GM03348 (cell line): ENCODE measurements at regions not wholly inside any gene's neighbourhood (a gene's known extent, or its start where the extent isn't known, plus 50 kb on each side); places are given as distances from the start of the nearest gene placed in this dataset.
"Not testable (repeated sequence)": the region's sequence is repeated elsewhere in the genome, so short reads cannot be mapped to it uniquely, and the experiment has no call there.

Experiments used
- DNase-seq: peaks from one replicate; pipeline ENCODE4 v3.0.0; 2012; ENCODE audit warnings: low spot score

DNA sequence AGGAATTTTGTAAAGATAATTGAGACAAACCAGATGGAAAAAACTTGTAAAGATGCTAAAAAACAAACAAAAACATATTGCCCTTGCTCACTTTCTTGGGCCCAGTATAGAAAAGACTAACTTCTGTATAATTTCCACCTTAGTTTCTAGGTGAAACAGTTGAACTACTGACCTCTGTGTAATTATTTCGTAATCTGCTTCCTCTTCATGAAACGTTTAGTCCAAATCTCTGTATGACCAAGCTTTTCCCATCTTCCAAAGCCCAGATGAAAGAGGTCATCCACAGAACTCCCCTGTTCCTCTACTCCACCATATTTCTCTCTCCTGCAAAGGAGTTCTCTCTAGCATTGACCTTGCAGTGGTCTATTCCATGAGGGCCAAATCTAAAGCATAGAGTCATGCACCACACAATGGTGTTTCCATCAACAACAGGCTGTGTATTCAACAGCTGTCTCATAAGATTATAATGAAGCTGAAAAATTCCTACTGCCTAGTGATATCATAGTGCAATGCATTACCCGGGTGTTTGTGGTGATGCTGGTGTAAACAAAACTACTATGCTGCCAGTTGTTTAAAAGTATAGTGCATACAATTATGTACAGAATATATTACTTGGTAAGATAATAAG, 647.6 kb downstream of the TNS3 start:
- no peak for DNase-seq

DNA sequence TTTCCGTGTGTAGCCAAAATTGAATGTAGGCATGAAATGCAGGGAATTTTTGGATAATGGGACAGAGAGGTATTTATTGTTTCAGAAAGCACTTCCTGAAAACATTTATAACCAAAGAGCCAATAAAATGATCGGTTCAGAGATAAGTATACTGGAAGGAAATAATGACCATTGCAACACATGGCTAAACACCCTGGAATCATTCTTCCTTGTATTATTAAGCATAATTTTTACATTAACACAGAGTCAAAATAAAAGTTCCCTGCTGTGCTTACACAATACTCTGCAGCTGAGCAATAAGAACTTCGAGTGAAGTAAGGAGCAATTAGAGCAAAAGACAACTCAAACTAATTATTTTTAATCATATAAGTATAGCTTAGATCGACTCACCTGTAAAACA, 648.3 kb downstream of the TNS3 start:
- peak; percentile 57 for DNase-seq

DNA sequence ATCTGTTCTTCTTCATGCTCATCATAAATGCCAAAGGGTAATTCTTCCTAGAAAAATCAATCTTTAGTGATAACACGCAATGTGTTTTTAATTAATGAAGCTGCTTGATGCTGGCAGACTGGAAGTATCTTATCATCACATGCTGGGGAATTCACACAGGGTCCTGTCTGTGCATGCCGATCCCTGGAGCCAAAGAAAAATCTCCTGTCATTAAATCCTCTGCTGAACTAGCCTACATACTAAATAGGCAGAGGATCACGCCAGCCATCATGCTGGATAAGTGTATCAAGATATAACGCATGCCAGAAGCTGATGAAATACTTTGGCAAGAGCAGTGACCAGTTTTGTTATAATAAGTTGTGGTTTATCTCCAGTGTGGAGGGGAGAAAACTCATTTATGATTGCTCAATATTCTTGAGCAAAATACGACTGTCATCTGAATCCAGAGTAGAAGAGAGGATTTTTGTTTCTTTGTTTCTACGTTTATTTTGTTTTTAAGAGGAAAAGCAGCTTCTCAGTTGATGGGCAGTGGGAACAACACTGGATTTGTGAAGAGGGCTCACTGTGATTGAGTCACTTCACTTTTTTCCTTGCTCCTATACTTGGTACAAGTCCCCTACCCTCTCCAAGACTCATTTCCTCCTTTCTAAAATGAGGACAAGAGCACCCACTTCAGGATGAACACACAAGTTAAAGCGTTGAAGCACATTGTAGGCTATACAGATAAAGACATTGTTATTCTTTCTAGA, 649.1 kb downstream of the TNS3 start:
- DNase-seq = peak; percentile 68

DNA sequence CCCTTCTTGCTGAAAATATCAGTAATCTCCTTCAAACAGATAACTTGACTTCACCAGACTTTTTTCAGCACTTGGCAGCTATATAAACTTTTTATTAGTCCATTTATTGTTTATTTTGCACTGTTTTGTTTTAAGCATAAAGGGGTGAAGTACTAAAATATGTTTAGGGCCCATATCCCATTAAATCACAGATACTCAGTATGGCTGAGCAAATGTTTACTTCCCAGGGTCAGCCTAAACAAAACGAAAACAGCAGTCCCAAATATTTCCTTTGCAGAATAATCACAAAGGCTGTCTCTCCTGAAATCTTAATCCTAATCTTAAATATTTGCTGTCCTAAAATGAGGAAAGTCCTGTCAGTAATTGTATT, 649.6 kb downstream of the TNS3 start:
- no peak for DNase-seq

DNA sequence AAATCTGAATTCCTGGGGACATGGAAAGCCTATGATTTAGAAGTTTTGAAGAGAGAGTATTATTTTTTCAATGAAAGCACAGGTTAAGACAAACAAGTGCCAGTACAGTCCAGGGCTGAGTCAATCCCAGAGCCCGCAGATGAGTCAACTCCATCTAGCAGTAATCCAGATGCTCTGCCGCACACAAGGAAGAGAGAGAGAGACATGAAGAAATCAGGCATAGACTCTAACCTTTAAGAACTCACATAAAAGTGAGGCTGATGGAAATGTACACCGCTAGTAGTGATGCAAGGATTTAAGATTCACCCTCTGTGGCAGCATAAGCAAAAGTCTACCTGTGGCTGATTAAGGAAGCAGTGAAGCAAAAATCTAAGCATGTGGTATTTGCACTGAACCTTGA, 651.5 kb downstream of the TNS3 start:
- DNase-seq = peak; percentile 78

DNA sequence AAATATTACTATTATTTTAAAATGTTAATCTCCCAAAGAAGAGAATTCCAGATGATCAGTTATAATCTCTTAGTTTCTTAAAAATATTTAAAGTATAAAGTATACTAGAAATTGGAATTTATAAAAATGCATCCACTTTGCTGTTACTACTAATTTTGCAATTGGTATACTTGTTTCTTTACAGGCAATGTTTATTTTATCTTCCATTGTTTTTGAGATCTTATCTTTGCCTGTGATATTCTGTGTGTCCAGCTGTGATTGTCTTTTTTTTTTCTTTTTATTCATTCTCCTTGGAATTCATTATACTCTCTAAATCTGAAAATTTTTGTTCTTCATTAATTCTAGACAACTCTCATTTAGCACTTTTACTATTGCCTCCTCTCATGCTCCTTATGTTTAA, 652.6 kb downstream of the TNS3 start:
- DNase-seq = no peak

DNA sequence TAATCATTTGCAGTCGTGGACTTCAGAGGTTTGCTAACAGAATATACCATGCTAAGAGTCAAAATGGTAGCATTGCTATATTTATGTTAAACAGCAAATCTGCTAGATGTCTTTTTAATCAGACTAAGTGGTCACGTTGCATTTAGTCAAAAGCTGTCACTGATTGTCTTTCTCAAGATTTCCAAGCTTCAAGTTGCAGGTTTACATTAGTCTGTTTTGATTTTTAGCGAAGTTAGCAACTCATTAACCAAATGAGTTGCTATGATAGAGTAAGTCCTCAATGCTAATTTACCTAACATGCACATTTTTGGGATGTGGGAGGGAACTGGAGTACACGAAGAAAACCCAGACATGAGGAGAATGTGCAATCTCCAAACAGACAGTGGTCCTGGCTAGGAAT, 653.2 kb downstream of the TNS3 start:
- no peak for DNase-seq

DNA sequence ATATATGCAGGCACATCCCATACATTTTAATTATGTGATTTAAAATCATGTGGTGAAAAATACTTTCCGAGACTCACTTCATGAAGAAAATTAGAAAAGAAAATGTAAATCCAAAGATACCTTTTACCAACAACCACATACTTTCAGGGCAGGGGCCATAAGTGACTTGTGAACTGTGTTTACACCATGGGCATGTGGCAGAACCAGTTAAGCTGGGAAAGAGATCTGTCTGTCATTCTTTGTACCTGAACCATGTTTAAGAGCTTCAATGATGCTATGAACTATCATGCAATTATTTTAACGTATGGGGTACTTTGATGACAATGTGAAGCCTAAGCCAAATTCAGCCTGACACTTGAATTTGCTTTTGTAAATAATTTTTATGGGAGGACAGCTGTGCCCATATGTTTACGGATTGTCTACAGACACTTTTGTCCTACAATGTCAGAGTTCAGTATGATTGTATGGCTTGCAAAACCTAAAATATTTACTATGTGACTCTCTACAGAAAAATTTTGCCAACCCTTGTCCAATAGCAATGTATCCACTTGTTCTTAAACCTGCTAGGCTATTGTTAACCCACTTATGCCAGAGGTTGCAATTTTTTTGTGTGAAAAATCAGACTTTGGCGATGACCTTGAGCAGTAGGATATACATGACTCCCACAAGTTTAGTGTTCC, 654.6 kb downstream of the TNS3 start:
- no peak for DNase-seq

DNA sequence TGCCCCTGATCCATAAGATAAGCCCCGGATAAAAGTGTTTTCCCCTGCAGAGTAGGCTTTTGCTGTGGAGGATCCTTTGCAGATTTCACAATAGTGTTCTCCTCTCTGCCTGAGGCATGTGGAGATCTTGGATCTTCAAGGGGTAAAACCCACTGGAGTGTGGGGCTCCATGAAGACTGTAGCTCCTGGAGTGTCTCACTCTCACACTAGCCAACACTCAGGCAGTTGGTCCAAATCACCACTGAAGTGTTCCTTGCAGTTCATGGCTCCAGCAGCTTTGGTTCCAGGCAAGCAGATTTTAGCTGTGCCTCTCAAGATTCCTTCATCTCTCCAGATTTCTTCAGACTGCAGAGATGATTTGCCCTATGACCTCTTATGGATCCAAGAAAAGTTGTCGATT, 665.3 kb downstream of the TNS3 start:
- DNase-seq = no peak

DNA sequence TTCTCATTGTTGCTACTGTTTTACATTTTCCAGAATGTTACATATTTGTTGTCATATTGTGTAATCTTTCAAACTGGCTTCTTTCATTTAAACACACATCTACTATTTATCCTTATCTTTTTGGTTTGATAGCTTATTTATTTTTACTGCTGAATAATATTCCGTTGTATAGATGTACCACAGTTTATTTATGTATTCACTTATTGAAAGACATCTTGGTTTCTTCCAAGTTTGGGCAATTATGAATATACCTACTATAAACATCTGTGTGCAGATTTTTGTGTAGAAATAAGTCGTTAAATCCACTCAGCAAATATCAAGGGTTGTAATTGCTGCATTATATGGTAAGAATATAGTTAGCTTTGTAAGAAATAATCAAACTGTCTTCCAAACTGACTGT, 669.2 kb downstream of the TNS3 start:
- DNase-seq = no peak

DNA sequence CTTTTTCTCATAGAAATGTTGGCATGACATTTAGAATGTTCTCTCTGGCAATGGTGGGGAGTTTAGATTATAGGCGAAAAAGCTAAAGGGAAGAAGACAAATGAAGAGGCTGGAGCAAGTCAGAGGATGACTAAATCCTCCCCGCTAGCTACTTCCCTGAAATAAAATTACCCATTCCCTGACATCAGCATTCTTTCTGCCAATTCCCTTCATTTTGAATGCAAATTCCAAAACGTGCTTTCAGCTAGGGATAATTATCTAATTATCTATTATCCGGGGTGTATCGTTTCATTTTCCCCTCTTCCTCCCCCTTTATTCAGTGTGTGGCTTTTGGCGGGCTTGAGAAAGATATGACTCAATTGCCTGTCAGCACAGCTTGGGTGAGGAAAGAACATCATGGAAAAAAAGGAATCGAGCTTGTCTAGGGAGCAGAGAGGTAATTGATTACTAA, 672.3 kb downstream of the TNS3 start:
- peak; percentile 59 for DNase-seq

DNA sequence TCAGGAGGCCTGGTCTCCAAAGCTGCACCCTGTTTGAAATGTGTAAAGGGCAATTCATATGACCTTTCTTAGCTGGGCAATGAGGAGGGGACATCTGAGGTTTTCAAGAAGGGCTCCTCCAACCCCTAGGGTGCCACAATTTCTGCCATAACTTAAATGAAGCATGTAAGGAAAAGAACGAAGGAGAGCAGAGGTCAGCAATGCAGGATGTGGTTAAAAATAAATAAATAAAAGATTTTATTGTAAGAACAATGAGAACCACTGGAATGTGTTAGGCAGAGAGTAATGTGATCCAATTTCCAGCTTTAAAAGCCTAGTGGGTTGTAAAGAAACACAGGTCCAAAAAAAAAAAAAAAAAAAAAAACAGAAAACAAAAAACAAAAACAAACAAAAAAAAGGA, 673.1 kb downstream of the TNS3 start:
- DNase-seq = peak; percentile 80

DNA sequence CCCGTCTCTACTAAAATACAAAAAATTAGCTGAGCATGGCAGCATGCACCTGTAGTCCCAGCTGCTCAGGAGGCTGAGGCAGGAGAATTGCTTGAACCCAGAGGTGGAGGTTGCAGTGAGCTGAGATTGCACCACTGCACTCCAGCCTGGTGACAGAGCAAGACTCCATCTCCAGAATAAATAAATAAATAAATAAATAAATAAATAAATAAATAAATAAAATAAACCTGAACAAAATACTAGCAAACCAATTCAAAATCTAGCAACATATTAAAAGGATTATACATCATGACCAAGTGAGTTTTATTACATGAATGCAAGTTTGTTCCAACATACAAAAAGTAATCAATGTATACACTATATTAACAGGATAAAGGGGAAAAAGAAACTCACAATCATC, 677.4 kb downstream of the TNS3 start:
- not testable (repeated sequence) for DNase-seq

DNA sequence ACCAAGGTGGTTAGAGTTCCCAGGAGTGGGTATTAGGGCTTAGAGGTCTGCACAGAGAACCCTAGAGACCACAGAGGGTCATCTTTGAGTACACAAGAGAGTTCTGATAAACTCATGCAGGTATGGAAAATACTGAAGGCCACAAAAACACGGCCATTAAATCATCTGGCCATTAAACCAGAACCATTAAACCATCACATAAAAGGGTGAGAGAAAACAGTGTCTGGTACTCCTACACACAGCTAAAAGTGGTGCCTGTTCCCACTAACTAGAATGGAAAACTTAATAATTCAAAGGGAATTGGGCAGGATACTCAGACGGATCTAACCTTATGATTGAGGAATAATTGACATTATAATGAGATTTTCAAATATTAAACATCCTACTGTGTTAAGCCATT, 679.4 kb downstream of the TNS3 start:
- no peak for DNase-seq

DNA sequence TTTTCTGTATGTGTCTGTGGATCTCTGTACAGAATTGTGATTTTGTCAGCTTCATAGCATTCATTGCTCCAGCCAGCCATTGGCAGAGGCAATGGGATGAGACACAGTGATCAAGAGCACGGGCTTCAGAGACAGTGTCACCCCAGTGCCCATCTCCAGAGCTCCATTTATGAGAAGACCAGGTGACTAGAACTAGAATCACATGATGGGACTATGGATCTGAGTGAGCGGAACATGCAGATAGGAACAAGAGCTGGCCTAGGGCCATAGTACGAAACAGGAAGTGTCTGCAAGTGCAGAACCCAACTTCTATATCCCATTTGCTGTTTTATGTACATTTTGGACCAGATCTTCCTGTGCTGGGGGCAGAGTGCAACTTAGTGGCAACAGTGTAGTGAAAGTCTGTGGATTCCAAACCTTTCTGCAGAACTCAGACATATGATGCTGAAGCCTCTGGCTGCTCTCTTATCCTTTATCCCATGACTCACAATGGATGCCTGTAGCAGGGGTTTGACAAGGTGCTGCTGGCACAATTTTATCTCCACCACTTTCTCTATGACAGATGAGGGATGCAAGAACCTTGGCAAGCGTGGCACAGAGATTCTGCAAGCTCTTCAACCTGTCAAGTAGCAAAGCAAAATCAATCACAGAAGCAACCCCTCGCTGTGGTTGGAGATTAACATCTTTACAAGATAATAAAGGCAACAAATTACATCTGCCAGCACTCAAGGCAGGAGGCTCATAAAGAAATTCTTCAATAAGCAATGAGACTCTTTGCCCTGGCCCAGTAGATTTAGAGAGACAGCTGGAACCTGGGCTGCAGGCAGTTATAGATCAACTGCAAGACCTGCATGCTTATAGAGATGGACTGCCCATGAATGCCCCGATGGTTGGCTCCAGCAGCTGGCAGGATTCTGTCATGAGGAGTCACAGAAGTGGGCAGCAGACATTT, 681.3 kb downstream of the TNS3 start:
- no peak for DNase-seq

DNA sequence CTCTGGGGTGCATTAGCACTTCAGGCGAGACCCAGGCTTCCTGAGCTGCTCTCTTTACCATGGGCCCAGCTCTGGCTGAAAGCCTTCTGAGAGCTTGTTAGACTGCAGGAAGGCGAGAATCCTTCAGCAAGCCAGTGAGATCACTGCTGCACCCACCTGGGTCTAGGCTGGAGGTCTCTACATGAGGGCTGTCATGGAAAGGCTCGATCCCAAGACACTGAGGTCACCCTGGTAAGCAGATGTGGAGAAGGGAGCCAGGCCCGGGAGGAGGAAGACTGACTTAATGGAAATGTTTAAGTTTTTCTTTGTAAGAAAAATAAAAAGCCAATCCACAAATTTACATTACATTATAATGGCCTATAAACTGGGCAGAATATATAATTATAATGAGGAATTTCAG, 684.5 kb downstream of the TNS3 start:
- DNase-seq = no peak

DNA sequence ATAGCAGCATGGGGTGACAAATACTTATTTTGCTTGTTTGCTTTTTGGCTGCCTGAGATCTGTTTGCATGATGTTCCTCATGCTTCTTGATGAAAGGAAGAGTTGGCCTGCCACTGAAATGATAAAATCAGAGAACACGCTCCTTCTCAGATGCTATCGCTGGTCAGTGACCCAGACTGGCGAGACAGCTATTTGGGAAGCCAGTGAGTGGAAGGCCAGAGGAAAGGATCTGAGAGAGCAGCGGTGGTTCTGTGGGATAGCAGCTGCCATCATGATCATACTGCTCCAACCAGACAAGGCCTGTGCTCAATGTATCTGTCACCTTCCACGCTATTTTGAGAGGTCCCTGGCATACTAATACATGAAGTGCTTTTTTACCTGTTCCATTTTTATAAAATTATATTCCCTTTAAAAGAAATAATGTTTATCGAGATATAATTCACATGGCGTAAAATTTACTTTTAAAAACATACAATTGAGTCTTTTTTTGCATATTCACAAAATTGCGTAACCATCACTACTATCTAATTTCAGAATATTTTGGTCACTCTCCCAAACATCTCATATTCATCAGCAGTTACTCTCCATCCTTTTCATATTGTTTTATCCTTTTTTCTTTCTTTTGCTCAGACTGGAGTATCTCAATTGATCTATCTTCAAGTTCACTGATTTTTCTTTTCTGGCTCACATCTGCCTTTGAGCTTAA, 695.1 kb downstream of the TNS3 start:
- no peak for DNase-seq

DNA sequence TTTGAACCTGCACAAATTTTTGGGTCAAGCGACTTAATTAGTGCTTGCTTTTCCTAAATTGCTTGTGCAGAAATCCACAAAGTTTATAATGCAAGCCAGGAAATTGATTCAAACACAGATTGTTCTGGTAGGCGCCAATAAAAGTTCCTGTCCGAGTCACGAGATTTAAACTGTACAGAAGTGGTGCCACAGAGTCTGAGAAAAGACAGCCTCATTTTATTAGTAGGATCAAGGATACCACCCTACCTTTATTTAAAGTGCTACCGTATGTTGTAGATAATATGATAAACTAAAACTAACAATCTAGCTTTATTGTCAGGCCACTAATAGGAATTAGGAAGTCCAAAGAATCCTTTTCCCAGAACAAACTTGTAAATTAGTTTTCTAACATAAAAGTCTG, 696.7 kb downstream of the TNS3 start:
- DNase-seq = no peak

DNA sequence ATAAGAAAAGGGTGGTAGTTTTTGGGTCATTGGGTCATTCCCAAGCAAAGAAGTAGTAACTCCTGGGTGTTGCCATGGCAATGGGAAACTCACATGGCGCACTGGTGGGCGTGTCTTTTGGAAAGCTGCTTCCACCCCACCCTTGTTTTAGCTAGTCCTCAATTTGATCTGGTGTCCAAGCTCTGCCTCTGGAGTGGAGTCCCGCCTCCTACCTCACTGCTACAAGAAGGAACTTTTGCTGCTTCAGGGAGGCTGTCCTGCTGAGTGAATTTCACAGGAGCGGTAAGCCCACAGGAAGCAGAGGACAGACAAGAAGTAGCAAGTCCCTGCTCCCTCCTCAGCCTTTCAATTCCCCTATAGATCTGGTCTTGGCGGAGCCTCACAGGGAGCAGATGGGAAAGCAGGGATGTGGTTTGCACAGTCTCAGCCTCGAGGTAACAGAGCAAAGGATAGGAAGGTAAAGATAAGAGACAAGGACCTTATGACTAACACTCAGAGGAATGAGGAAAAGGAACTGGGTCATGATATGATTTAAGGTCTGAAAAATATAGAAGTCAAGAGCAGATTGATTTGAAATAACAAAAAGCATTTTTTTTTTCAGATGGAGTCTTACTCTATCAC, 700.3 kb downstream of the TNS3 start:
- no peak for DNase-seq

DNA sequence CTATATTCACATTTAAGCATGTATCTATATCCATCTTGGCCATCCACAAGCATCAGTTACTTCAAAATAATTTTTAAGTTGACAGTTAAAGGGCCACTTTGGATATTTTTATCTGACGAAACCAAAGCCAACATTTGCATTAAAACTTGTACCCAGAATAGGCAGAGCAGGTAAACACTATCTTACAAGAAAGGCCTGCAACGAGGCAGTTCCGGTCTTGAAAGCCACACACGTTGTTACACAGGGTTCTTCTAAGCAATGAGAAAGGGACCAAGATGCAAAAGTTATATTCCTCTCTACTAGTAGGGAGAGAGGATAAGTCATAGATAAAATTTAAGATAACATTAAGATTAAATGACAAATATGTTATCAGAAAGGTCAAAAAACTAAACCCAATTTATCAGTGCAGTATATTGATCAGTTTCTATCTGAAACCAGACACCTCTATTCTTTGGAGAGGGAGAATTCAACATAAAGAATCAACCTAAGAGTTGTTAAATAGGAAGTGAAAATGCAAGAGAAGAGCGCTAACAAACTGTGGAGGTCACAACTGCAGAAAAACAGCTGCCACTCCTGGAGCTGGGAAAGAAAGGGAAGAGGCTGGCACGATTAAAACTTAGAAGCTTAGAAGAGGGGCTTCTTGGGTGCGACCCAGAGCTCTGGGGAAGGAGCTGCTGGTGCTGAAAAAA, 701.3 kb downstream of the TNS3 start:
- DNase-seq = no peak

DNA sequence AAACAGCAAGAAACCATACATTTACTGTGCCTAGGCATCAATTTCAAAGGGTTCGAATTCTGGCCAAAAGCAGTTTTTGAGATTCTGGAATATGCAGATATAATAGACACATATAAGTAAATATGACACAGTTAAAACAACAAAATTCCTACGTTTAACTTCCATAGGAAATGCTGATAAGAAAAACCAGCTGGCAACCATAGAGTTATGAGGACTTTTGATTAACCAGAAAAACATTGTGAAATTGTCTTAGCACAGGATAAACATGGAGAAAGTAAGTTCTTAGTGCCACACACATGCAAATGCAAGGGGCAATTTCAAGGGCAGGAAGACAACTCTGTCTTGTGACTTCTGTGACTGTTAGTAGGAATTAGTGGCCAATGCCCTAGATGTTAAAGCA, 702.1 kb downstream of the TNS3 start:
- no peak for DNase-seq
